ENCODE measurements at regions not wholly inside any gene's neighbourhood (a gene's known extent, or its start where the extent isn't known, plus 50 kb on each side); places are given as distances from the start of the nearest gene placed in this dataset.
A peak's percentile ranks its signal among the peaks of the same experiment; 100 is the strongest.
"Not testable (repeated sequence)": the region's sequence is repeated elsewhere in the genome, so short reads cannot be mapped to it uniquely, and the experiment has no call there.

- DNase-seq (ENCODE audit: low spot score): not testable (repeated sequence)
Measured at GRCh38 chr21:14008436-14008835, 202.3 kb downstream of the LIPI start.

- not testable (repeated sequence) for DNase-seq (ENCODE audit: low spot score)
Measured at GRCh38 chr21:14008006-14008405, 202.7 kb downstream of the LIPI start.

GRCh38 chr21:14006144-14006543 is 204.6 kb downstream of the LIPI start:
- DNase-seq (ENCODE audit: low spot score): not testable (repeated sequence)

GRCh38 chr21:13986996-13987958 is 223.5 kb downstream of the LIPI start:
- not testable (repeated sequence) for DNase-seq (ENCODE audit: low spot score)

- DNase-seq (ENCODE audit: low spot score): not testable (repeated sequence)
Measured at GRCh38 chr21:13985865-13986863, 224.6 kb downstream of the LIPI start.

- DNase-seq (ENCODE audit: low spot score): not testable (repeated sequence)
Measured at GRCh38 chr21:13985137-13985864, 225.5 kb downstream of the LIPI start.

- DNase-seq (ENCODE audit: low spot score): not testable (repeated sequence)
Measured at GRCh38 chr21:13984728-13985127, 226.0 kb downstream of the LIPI start.

- DNase-seq (ENCODE audit: low spot score): not testable (repeated sequence)
Measured at GRCh38 chr21:13981176-13982087, 229.3 kb downstream of the LIPI start.

GRCh38 chr21:13980115-13980662 is 230.6 kb downstream of the LIPI start:
- peak; percentile 61 for DNase-seq (ENCODE audit: low spot score)

- DNase-seq (ENCODE audit: low spot score): not testable (repeated sequence)
Measured at GRCh38 chr21:13979608-13980007, 231.1 kb downstream of the LIPI start.

- DNase-seq (ENCODE audit: low spot score): not testable (repeated sequence)
Measured at GRCh38 chr21:13974582-13974981, 236.2 kb downstream of the LIPI start.

GRCh38 chr21:13969853-13970252 is 240.9 kb downstream of the LIPI start:
- DNase-seq (ENCODE audit: low spot score): not testable (repeated sequence)

GRCh38 chr21:13969002-13969401 is 241.8 kb downstream of the LIPI start:
- not testable (repeated sequence) for DNase-seq (ENCODE audit: low spot score)

GRCh38 chr21:13963259-13963658 is 247.5 kb downstream of the LIPI start:
- DNase-seq (ENCODE audit: low spot score): not testable (repeated sequence)

GRCh38 chr21:13937236-13937635 is 273.5 kb downstream of the LIPI start:
- DNase-seq (ENCODE audit: low spot score): no peak

- not testable (repeated sequence) for DNase-seq (ENCODE audit: low spot score)
Measured at GRCh38 chr21:13936033-13936937, 274.5 kb downstream of the LIPI start.

GRCh38 chr21:13935396-13936032 is 275.2 kb downstream of the LIPI start:
- not testable (repeated sequence) for DNase-seq (ENCODE audit: low spot score)

GRCh38 chr21:13934887-13935342 is 275.8 kb downstream of the LIPI start:
- DNase-seq (ENCODE audit: low spot score): not testable (repeated sequence)

Measured in LoVo (cell line).